ENCODE measurements at regions not wholly inside any gene's neighbourhood (a gene's known extent, or its start where the extent isn't known, plus 50 kb on each side); places are given as distances from the start of the nearest gene placed in this dataset.

- DNase-seq (ENCODE audit: low spot score) (no peak), ATAC-seq (ENCODE audit: low FRiP score) (no peak)
- TF ChIP-seq CTCF (IDR thresholded peaks at IDR 0.05) = no peak
These were observed 157.3 kb upstream of the COL1A2 start for GRCh38 chr7:94237417-94237816.

GRCh38 chr7:94239661-94240234 lies 154.9 kb upstream of the COL1A2 start:
- no peak for TF ChIP-seq CTCF (IDR thresholded peaks at IDR 0.05)
- no peak for ATAC-seq (ENCODE audit: low FRiP score)
- no peak for DNase-seq (ENCODE audit: low spot score)

GRCh38 chr7:94240902-94241301 lies 153.8 kb upstream of the COL1A2 start:
- DNase-seq (ENCODE audit: low spot score) = no peak
- TF ChIP-seq CTCF (IDR thresholded peaks at IDR 0.05) = no peak
- no peak for ATAC-seq (ENCODE audit: low FRiP score)

- DNase-seq (ENCODE audit: low spot score) (no peak), ATAC-seq (ENCODE audit: low FRiP score) (no peak)
- TF ChIP-seq CTCF (IDR thresholded peaks at IDR 0.05) = no peak
These were observed 153.2 kb upstream of the COL1A2 start for GRCh38 chr7:94241402-94241925.

GRCh38 chr7:94243066-94243711 lies 151.5 kb upstream of the COL1A2 start:
- no peak for TF ChIP-seq CTCF (IDR thresholded peaks at IDR 0.05)

GRCh38 chr7:94244760-94245159 lies 149.9 kb upstream of the COL1A2 start:
- no peak for ATAC-seq (ENCODE audit: low FRiP score)
- TF ChIP-seq CTCF (IDR thresholded peaks at IDR 0.05) = no peak
- DNase-seq (ENCODE audit: low spot score) = no peak

More at GRCh38 chr7:94243066-94243711, 151.5 kb upstream of the COL1A2 start:
- ATAC-seq (ENCODE audit: low FRiP score) (no peak), DNase-seq (ENCODE audit: low spot score) (no peak)

- no peak for ATAC-seq (ENCODE audit: low FRiP score)
- no peak for DNase-seq (ENCODE audit: low spot score)
- TF ChIP-seq CTCF (IDR thresholded peaks at IDR 0.05) = no peak
These were observed 149.2 kb upstream of the COL1A2 start for GRCh38 chr7:94245500-94245899.

All from omental fat pad (tissue), 3 donors.